ENCODE measurements at regions not wholly inside any gene's neighbourhood (a gene's known extent, or its start where the extent isn't known, plus 50 kb on each side); places are given as distances from the start of the nearest gene placed in this dataset.

- intact Hi-C loops (cut with DNase I): no loop called here
- DNase-seq (no peak), ATAC-seq (no peak)
- Histone ChIP-seq H3K4me1 (no peaks in the 10 kb centered on the region), H3K4me3 (no peak overlapping the region), H3K36me3 (ENCODE audit: insufficient read depth in 1 of 2, low read depth in 1 of 2) (no peaks in the 10 kb centered on the region), H3K27ac (no peak overlapping the region), H3K9me3 (no peaks in the 10 kb centered on the region), H3K27me3 (ENCODE audit: insufficient read depth in 3 of 3, low read length in 2 of 3) (no peaks in the 10 kb centered on the region)
- no peak for TF ChIP-seq CTCF (IDR thresholded peaks at IDR 0.05)
- WGBS, 3 donors: 59 to 64% (median 60%) methylated on average over 2 of the region's 2 CpGs
Observed at GRCh38 chr6:154606860-154607259, 96.4 kb upstream of the CNKSR3 start.

- Histone ChIP-seq H3K4me1 (no peaks in the 10 kb centered on the region), H3K36me3 (ENCODE audit: insufficient read depth in 1 of 2, low read depth in 1 of 2) (no peaks in the 10 kb centered on the region), H3K4me3 (no peak overlapping the region), H3K27me3 (ENCODE audit: insufficient read depth in 3 of 3, low read length in 2 of 3) (peaks cover 0 to 5% (median 0%) of the 10 kb centered on the region in 3 donors), H3K27ac (no peak overlapping the region), H3K9me3 (no peaks in the 10 kb centered on the region)
- intact Hi-C loops (cut with DNase I): loop anchor here in 1 of 2 donors (10.0 kb wide), 1 partner anchor 456 kb away; no protein-coding TSS in a partner anchor
- TF ChIP-seq CTCF (IDR thresholded peaks at IDR 0.05): no peak
- DNase-seq (no peak), ATAC-seq (no peak)
- 88 to 93% (median 90%) methylated on average over 3 of the region's 3 CpGs for WGBS, 3 donors
Observed at GRCh38 chr6:154611241-154611640, 100.8 kb upstream of the CNKSR3 start.

- WGBS, 3 donors: 71 to 77% (median 74%) methylated on average over 2 of the region's 2 CpGs
- H3K4me3 ChIP-seq: no peak overlapping the region
- H3K36me3 ChIP-seq (ENCODE audit: insufficient read depth in 1 of 2, low read depth in 1 of 2): no peaks in the 10 kb centered on the region
- intact Hi-C loops (cut with DNase I): loop anchor here in 1 of 2 donors (10.0 kb wide), 1 partner anchor 457 kb away; no protein-coding TSS in a partner anchor
- DNase-seq: no peak
- ATAC-seq: no peak
- no peak for TF ChIP-seq CTCF (IDR thresholded peaks at IDR 0.05)
- H3K4me1 ChIP-seq: no peaks in the 10 kb centered on the region
- H3K27ac ChIP-seq: no peak overlapping the region
- H3K27me3 ChIP-seq (ENCODE audit: insufficient read depth in 3 of 3, low read length in 2 of 3): peaks cover 0 to 5% (median 0%) of the 10 kb centered on the region in 3 donors
- no peaks in the 10 kb centered on the region for H3K9me3 ChIP-seq
Observed at GRCh38 chr6:154611847-154612246, 101.4 kb upstream of the CNKSR3 start.

- Histone ChIP-seq H3K27ac (no peak overlapping the region), H3K27me3 (ENCODE audit: insufficient read depth in 3 of 3, low read length in 2 of 3) (peaks cover 0 to 5% (median 0%) of the 10 kb centered on the region in 3 donors), H3K36me3 (ENCODE audit: insufficient read depth in 1 of 2, low read depth in 1 of 2) (no peaks in the 10 kb centered on the region), H3K4me1 (no peaks in the 10 kb centered on the region), H3K9me3 (no peaks in the 10 kb centered on the region), H3K4me3 (no peak overlapping the region)
- TF ChIP-seq CTCF (IDR thresholded peaks at IDR 0.05): no peak
- 87 to 89% (median 89%) methylated on average over 8 of the region's 8 CpGs for WGBS, 3 donors
- DNase-seq (no peak), ATAC-seq (no peak)
- intact Hi-C loops (cut with DNase I): loop anchor here in 1 of 2 donors (10.0 kb wide), 1 partner anchor 458 kb away; no protein-coding TSS in a partner anchor
Observed at GRCh38 chr6:154613137-154613676, 102.7 kb upstream of the CNKSR3 start.

- Histone ChIP-seq H3K36me3 (ENCODE audit: insufficient read depth in 1 of 2, low read depth in 1 of 2) (no peaks in the 10 kb centered on the region), H3K4me3 (no peak overlapping the region), H3K9me3 (no peaks in the 10 kb centered on the region), H3K27ac (no peak overlapping the region), H3K4me1 (no peaks in the 10 kb centered on the region), H3K27me3 (ENCODE audit: insufficient read depth in 3 of 3, low read length in 2 of 3) (peaks cover 0 to 5% (median 0%) of the 10 kb centered on the region in 3 donors)
- no peak for TF ChIP-seq CTCF (IDR thresholded peaks at IDR 0.05)
- WGBS, 3 donors: 70 to 81% (median 75%) methylated on average over 4 of the region's 4 CpGs
- ATAC-seq (no peak), DNase-seq (no peak)
- intact Hi-C loops (cut with DNase I): loop anchor here in 1 of 2 donors (10.0 kb wide), 1 partner anchor 459 kb away; no protein-coding TSS in a partner anchor
Observed at GRCh38 chr6:154614101-154614500, 103.6 kb upstream of the CNKSR3 start.
